ENCODE measurements at regions not wholly inside any gene's neighbourhood (a gene's known extent, or its start where the extent isn't known, plus 50 kb on each side); places are given as distances from the start of the nearest gene placed in this dataset.

DNA sequence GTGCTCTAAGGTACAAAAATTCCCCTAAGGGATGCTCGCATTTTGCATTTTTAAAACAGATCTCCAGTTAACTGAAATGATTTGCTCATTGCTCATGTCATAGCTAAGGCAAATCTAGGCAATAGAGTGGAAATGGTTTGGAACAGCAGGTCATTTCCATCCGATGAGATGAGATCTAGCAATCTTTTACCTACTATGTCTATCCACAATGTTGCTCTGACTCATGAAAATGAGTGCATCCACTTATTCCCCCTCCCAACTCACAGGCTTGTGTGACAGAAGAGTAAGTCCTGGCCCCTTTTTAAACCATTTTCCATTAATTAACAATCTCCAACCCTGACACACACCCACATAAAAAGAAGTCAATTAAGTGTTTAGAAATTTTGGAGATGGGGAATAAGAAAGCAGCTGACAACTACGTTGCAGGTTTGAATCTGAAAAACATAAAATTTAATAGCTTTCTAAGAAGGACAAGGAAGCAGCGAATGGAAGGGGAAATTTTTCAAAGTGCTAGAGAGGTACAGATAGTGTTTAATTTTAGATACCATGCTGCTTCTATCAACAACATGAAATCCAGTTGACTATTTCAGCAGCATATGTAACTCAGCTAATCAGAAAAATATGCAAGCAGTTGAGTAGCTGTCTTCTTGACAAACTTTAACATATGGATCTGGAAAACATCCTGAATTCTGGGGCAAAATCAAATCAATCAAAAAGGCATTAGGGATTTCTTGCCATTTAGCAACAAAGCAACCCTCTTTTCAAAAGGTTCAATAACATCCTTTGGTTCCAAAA lies 112.0 kb downstream of the TMCO5A start:
- DNase-seq (ENCODE audit: low spot score) = no peak

- DNase-seq (ENCODE audit: low spot score) = no peak
Observed at GRCh38 chr15:38048001-38048455, 113.6 kb downstream of the TMCO5A start.

DNA sequence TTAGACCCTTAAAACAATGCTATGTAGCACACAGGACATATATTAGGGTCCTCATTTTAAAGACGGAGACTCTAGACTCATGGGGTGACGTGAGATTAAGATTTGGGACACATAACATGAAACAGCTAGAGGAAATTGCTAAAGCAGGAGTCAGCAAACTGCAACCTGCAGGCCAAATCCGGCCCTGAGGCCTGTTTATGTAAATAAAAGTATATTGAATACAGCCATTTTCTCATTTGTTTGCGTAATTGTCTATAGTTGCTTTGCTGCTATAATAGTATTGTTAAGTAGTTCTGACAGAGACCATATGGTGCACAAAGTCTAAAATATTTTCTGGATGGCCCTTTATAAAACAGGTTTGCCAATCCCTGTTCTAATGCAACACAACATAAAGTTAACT lies 115.5 kb downstream of the TMCO5A start:
- DNase-seq (ENCODE audit: low spot score) = no peak

GRCh38 chr15:38050529-38051448 lies 116.3 kb downstream of the TMCO5A start:
- no peak for DNase-seq (ENCODE audit: low spot score)

DNA sequence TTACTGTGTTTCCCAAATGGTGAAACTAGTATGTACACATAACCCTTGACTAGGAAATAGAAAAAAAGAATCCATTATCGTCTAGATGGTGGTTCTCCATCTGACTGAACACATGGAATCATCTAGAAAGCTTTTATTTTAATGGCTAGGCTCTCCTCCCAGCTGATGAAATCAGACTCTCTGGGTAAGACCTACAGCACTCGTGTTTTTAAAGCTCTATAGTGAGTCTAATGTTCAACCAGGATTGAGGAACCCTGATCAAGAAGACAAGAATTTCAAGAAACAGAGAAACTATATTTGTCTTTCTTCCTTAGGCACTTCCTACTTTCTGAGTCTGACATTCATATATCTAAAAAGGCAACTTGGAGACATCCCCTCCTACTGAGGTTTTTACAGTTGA lies 118.8 kb downstream of the TMCO5A start:
- no peak for DNase-seq (ENCODE audit: low spot score)

DNA sequence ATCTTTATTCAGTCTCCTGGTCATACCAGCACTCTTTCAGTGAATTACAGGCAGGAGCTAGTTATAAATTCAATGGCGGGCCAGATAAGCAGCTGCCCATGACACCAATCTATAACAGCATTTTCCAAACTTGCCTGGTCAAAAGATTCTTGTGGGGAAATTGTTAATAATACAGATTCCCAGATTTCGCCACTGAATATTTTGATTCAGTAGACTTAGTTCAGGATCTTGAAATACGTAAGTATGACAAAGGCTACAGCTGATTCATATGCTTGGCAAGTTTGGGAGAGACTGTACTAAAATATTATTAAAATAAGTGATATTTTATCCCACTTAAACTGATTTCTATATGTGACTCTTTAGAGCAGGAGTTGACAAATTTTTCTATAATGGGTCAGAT lies 119.3 kb downstream of the TMCO5A start:
- no peak for DNase-seq (ENCODE audit: low spot score)

DNA sequence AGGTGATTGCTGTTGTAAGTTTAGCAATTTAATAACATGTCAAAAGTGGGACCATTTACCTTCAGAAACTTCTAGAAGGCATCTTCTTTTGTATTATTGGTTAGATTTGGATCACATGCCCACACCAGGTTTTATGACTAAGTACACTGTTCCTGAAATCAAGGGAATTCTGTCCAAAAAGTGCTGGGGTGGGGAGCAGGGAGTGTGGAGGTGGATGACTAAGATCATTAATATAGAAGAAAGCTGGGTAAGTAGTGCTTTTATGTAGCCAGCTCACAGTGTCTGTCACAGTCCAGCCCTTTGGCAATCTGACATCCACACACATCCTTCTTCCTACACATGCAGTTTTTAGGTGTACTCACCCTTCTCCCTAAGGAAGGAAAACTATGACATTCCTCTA lies 120.0 kb downstream of the TMCO5A start:
- DNase-seq (ENCODE audit: low spot score) = no peak

GRCh38 chr15:38058596-38059075 lies 124.2 kb downstream of the TMCO5A start:
- no peak for DNase-seq (ENCODE audit: low spot score)

DNA sequence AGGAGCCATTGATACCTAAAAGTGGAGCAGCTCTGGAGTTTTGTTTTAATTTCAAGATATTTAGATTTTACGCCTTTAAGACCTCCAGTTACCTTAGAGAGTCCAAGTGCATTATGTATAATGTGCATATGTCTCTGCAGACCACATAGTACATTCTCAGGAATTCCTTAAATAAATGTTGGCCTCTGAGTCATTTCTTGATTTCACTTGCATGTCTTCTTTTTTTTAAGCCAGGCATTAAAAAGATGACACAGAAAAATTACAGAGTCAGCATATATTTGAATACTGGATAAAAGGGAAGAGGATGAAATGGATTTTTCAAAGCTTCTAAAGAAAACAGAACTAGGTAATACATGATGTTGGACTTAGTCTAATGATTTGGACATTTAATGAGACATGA lies 125.2 kb downstream of the TMCO5A start:
- no peak for DNase-seq (ENCODE audit: low spot score)

GRCh38 chr15:38061856-38062649 lies 127.6 kb downstream of the TMCO5A start:
- no peak for DNase-seq (ENCODE audit: low spot score)

- DNase-seq (ENCODE audit: low spot score) = no peak
Observed at GRCh38 chr15:38062696-38063095, 128.3 kb downstream of the TMCO5A start.

GRCh38 chr15:38065721-38066345 lies 131.4 kb downstream of the TMCO5A start:
- no peak for DNase-seq (ENCODE audit: low spot score)

DNA sequence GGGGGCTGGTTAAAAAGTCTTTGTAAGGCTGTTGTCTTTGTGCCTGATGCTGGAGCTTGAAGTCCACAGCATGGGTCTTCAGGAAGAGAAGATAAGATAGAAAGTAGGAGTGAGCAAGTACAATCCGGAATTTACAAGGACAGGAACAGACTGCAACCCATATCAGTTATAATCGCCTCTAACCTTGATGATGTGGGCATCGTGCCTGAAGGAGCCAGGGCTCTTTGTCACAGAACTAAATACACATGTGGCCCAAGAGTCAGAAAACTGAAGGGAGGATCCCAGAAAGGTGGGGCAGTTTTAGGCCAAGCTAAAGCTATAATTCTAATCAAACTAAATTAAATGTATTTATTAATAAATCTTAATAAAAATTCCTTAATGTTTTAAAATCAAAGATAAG lies 132.2 kb downstream of the TMCO5A start:
- no peak for DNase-seq (ENCODE audit: low spot score)

DNA sequence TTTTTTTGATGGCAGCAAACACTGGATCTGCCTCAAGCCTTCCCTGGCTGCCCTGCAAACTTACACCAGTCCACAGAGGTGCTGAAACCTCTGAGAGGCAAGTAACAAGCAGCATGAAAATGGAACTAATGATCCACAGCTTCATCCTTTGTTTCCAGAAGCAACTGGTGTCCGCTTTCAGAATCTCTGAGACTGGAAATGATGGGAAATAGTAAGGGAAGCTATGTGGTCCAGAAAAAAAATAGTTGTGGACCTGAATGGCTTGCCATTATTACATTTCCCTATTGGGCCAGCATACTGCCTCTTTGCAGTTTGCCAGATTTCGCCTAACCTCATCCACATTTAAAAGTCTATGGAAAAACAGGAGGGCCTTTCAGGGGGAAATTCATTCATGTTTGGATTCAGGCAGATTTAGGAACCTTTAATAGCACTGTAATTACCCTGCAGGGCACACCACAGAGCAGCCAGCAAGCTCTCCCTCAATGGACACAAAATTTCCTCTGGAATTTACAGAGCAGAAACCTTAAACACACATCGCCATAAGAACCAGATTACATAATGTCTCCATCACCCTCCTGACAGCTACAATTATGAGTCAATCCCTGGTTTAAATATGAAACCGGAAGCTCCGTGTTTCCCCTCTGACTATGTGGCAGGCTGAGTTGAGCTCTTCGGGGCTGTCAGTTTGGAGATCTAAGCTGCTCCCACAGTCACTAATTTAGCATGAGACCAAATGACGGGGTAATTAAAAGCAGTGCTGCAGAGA lies 134.4 kb downstream of the TMCO5A start:
- peak; percentile 41 for DNase-seq (ENCODE audit: low spot score)

DNA sequence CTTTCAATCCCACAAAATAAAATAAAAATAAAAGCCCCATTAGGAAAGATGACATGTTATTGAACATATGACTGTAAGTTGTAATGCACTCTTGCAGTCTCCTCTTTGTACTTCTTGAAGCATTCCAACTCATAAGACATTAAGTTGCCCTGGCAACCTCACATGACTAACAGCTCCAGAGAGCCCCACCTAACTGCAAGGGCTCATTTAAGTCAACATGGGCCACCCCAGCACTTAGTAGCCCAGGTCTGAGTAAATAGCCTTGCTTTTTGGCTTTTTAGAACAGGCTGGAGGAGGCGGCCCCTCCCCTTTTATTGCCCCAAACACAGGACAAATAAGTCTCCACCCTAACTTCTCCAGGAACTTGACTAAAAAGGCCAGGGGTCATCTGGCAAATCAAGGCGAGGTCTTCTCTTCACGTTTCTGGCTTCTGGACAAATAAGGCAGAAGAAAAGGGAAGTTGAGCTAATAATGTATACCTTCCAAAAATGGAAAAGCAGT lies 135.1 kb downstream of the TMCO5A start:
- no peak for DNase-seq (ENCODE audit: low spot score)

DNA sequence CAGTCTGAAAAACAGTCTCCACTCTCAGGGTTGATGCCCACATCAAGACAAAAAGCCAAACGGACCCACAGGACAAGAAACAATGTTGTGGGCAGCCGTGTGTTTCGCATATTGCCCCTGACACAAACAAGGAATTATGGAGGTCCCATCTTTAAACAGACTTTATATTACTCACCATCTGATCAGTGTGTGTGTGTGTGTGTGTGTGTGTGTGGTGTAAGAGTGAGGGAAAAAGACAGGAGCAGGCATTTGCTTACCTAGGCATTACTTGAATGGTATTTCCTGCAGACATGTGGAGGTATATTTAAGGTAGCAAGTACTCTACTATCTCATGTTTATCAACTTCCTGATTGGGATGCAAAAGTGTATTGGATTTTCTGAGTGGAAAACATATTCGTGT lies 136.3 kb downstream of the TMCO5A start:
- DNase-seq (ENCODE audit: low spot score) = no peak

- no peak for DNase-seq (ENCODE audit: low spot score)
Observed at GRCh38 chr15:38071211-38071972, 137.0 kb downstream of the TMCO5A start.

DNA sequence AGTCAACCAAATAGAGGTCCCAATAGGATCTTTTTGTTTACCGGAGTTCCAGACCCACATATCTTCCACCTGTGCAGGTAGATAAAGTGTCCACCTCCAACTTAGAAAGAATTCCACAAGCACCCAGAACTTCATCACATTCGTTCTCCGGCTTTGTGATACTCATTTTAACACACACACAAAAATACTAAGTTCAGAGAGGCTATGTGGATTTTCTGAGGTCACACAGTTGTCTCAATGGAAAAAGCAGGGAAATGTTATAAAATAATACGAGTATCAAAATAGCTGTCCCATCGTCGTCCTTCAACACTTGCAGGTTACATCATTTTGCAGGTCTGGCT lies 137.5 kb downstream of the TMCO5A start:
- DNase-seq (ENCODE audit: low spot score) = no peak

DNA sequence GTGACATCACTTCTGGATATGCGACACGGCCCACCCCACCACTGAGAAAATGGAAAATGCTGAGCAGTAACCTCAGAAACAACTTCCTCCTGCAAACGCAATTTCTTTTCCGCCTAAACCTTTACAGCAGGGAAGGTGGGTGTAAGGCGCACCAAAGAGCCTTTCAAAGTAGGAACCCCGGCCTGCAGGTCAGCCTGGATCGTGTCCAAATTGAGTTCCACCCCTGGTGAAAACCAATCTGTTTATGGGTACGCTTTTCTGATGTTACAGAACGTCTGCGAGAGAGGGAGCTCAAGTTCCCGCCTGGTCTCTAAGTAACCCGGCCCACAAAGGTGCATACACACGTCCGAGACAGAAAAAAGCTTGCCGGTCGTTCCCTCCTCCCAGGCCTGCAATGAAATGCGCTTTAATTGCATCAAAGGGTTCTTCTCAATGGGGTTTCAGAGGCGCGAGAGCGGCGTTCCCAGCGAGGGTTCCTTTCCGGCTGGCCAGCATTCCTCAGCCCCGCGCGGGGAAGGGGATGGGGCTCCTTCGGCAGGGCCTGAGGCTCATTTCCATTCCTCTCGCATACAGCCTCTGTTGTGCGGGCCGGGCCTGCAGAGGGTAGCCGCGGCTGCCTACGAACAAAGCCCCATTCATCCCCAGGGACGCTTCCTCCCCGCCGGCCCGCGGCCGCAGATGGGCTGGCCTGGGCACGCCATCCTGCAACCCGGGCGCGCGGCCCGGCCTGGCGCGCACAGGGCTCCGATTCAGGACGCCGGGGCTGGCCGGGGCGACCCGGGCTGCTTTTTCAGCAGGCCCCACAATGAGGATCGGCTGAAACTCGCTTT lies 138.1 kb downstream of the TMCO5A start:
- peak; percentile 88 for DNase-seq (ENCODE audit: low spot score)
